OCI-LY1 (cell line): ENCODE measurements at regions not wholly inside any gene's neighbourhood (a gene's known extent, or its start where the extent isn't known, plus 50 kb on each side); places are given as distances from the start of the nearest gene placed in this dataset.

ENCODE experiments used
- H2AFZ ChIP-seq: fragments of 200-600 bp; sonication (generic), shearing (Covaris generic); 2 replicates; pipeline ENCODE4 v1.6.0; 2014; ENCODE audit warnings: antibody characterized with exemption, mild to moderate bottlenecking, low read length
- H3F3A ChIP-seq: fragments of 200-600 bp; sonication (generic), shearing (Covaris generic); 2 replicates; pipeline ENCODE4 v1.6.0; 2014; ENCODE audit warnings: mild to moderate bottlenecking, antibody characterized with exemption, low read length, moderate library complexity; ENCODE audit not compliant: insufficient read depth
- H3K27ac ChIP-seq: fragments of 200-600 bp; sonication (generic); 2 replicates; pipeline ENCODE4 v1.5.1; 2014; ENCODE audit warnings: low read length, mixed run types, mild to moderate bottlenecking, low read depth; ENCODE audit not compliant: poor library complexity, severe bottlenecking
- H3K27me3 ChIP-seq: fragments of 200-600 bp; sonication (generic); 2 replicates; pipeline ENCODE4 v1.6.0; 2014; ENCODE audit warnings: antibody characterized with exemption, mild to moderate bottlenecking, low read length, moderate library complexity; ENCODE audit not compliant: insufficient read depth
- H3K36me3 ChIP-seq: fragments of 200-600 bp; sonication (generic); 2 replicates; pipeline ENCODE4 v1.6.1; 2014; ENCODE audit warnings: mild to moderate bottlenecking, antibody characterized with exemption, low read length, moderate library complexity, mixed read lengths; ENCODE audit not compliant: insufficient read depth
- H3K4me1 ChIP-seq: fragments of 200-600 bp; sonication (generic); 2 replicates; pipeline ENCODE4 v1.5.1; 2014; ENCODE audit warnings: mild to moderate bottlenecking, low read length, moderate library complexity; ENCODE audit not compliant: insufficient read depth, severe bottlenecking
- H3K4me2 ChIP-seq: fragments of 200-600 bp; sonication (generic), shearing (Covaris generic); 2 replicates; pipeline ENCODE4 v1.6.1; 2014; ENCODE audit warnings: low read length
- H3K4me3 ChIP-seq: fragments of 200-600 bp; sonication (generic); 2 replicates; pipeline ENCODE4 v1.5.1; 2014; ENCODE audit warnings: low read length, low read depth, mild to moderate bottlenecking, mixed read lengths; ENCODE audit not compliant: poor library complexity, severe bottlenecking
- H3K79me2 ChIP-seq: fragments of 200-600 bp; shearing (Covaris generic); 2 replicates; pipeline ENCODE4 v1.6.1; 2016; ENCODE audit warnings: mixed run types, low read length, mixed read lengths; ENCODE audit not compliant: insufficient read depth
- H3K9ac ChIP-seq: fragments of 200-600 bp; sonication (generic), shearing (Covaris generic); 2 replicates; pipeline ENCODE4 v1.6.1; 2014; ENCODE audit warnings: mild to moderate bottlenecking, low read length, mixed read lengths
- H3K9me2 ChIP-seq: fragments of 200-600 bp; sonication (generic), shearing (Covaris generic); 2 replicates; pipeline ENCODE4 v1.6.1; 2014; ENCODE audit warnings: low read depth, mild to moderate bottlenecking, low read length, mixed read lengths
- H3K9me3 ChIP-seq: fragments of 200-600 bp; shearing (Covaris generic); 2 replicates; pipeline ENCODE4 v1.6.1; 2014; ENCODE audit warnings: low read length, mixed read lengths
- H4K20me1 ChIP-seq: fragments of 200-600 bp; sonication (generic), shearing (Covaris generic); 2 replicates; pipeline ENCODE4 v1.6.0; 2016; ENCODE audit warnings: mild to moderate bottlenecking, low read length; ENCODE audit not compliant: insufficient read depth
- EZH2 ChIP-seq: fragments of 200-600 bp; sonication (generic), shearing (Covaris generic); IDR thresholded peaks from 2 replicates; pipeline ENCODE4 v1.8.0; 2017; ENCODE audit warnings: borderline replicate concordance, mixed run types, mild to moderate bottlenecking, antibody characterized with exemption, low read length, moderate library complexity, mixed read lengths
- TF ChIP-seq, protein P1 (sequence below): fragments of 200-600 bp; sonication (generic), shearing (Covaris generic); IDR thresholded peaks from 2 replicates; pipeline ENCODE4 v1.5.1; 2017; ENCODE audit warnings: mild to moderate bottlenecking, antibody characterized with exemption, low read length, moderate library complexity, mixed read lengths

DNA sequence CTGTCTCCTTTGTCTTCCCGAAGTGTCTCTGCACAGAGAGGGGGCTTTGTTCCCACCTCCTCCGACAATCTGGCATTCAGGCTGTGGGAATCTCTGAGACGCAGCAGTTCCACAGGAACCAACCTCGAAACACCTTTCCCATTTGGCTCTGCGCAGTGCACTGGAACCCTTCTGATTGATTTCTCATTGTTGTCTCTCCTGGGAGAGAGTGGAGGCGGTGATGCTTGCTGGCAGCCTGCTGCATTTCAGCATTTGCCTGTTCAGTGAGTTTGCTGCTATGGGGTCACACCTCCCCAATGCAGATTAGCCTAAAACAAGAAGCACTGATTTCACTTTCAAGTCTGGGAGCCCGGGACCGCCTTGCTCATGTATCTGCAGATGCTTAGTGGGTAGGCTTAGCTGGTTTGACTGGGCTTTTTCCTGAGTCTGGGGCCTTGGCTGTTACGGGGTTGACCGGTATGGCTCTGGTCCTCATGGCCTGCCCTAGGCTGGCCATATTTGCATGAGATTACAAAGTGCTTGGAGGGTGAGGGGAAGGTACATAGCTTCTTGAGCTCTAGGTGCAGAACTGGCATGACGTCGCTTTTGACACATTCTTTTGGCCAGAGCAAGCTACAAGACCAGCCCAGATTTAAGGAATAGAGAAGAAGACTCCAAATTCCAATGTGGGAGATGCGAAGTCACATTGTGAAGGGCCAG lies 695.3 kb downstream of the PTPRU start:
- Histone ChIP-seq H3F3A (no peaks in the 10 kb centered on the region), H2AFZ (no peak overlapping the region), H3K36me3 (no peaks in the 10 kb centered on the region), H3K27me3 (no peaks in the 10 kb centered on the region), H3K27ac (no peak overlapping the region), H3K79me2 (no peaks in the 10 kb centered on the region), H3K9me2 (no peaks in the 10 kb centered on the region), H3K4me1 (no peaks in the 10 kb centered on the region), H4K20me1 (no peaks in the 10 kb centered on the region), H3K9ac (no peak overlapping the region), H3K4me3 (no peak overlapping the region), H3K4me2 (no peak overlapping the region), H3K9me3 (no peaks in the 10 kb centered on the region)
- TF ChIP-seq, protein P1, sequence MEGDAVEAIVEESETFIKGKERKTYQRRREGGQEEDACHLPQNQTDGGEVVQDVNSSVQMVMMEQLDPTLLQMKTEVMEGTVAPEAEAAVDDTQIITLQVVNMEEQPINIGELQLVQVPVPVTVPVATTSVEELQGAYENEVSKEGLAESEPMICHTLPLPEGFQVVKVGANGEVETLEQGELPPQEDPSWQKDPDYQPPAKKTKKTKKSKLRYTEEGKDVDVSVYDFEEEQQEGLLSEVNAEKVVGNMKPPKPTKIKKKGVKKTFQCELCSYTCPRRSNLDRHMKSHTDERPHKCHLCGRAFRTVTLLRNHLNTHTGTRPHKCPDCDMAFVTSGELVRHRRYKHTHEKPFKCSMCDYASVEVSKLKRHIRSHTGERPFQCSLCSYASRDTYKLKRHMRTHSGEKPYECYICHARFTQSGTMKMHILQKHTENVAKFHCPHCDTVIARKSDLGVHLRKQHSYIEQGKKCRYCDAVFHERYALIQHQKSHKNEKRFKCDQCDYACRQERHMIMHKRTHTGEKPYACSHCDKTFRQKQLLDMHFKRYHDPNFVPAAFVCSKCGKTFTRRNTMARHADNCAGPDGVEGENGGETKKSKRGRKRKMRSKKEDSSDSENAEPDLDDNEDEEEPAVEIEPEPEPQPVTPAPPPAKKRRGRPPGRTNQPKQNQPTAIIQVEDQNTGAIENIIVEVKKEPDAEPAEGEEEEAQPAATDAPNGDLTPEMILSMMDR: no peak
- no peak for TF ChIP-seq EZH2

DNA sequence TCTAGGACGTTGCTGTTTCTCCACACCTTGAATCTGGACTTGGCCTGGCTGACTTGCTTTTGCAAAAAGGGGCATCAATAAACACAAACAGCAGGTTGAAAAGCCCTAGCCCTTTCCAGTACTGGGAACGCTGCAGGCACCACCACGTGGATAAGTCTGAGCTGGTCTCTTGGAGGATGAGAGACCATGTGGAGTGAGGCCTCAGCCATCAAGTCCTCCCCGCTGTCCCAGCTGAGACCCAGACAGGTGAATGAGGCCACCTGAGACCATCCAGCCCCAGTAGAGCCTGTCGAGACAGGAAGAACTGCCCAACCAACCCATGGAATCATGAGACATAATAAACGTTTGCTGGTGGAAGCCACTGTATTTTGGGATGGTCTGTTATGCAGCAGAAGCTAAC lies 688.7 kb downstream of the PTPRU start:
- no peaks in the 10 kb centered on the region for H3K79me2 ChIP-seq
- H3K4me2 ChIP-seq: no peak overlapping the region
- H3K36me3 ChIP-seq: no peaks in the 10 kb centered on the region
- no peaks in the 10 kb centered on the region for H3K4me1 ChIP-seq
- H3K4me3 ChIP-seq: no peak overlapping the region
- H3K9me3 ChIP-seq: no peaks in the 10 kb centered on the region
- H3K9ac ChIP-seq: no peak overlapping the region
- no peak overlapping the region for H3K27ac ChIP-seq
- H3K27me3 ChIP-seq: no peaks in the 10 kb centered on the region
- H3F3A ChIP-seq: no peaks in the 10 kb centered on the region
- no peaks in the 10 kb centered on the region for H3K9me2 ChIP-seq
- no peaks in the 10 kb centered on the region for H4K20me1 ChIP-seq
- no peak overlapping the region for H2AFZ ChIP-seq
- TF ChIP-seq EZH2: no peak
- TF ChIP-seq, protein P1: no peak

DNA sequence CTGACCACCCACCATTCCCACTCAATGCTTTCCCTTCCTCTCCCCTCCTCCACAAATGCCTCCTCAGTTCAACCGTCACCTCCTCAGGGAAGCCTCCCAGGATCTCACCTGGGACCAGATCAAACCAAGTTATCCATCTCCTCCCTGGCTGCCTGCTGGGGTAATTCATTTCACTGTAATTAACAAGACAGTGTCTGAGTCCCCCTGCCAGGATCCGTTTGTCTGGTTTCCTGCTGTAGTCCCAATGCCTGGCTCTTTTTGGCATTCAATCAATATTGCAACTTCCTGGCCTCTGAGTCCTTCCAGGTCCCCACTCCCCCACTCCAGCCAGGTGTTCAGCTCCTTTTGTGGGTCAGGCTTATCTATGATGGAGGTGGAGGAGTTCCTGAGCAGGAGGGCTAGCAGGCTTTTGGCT lies 687.7 kb downstream of the PTPRU start:
- H4K20me1 ChIP-seq: no peaks in the 10 kb centered on the region
- H3K27ac ChIP-seq: no peak overlapping the region

More for the DNA sequence above, 687.7 kb downstream of the PTPRU start:
- H3K9me2 ChIP-seq: no peaks in the 10 kb centered on the region
- H3K4me2 ChIP-seq: no peak overlapping the region
- no peaks in the 10 kb centered on the region for H3K27me3 ChIP-seq
- H2AFZ ChIP-seq: no peak overlapping the region
- no peaks in the 10 kb centered on the region for H3F3A ChIP-seq
- H3K36me3 ChIP-seq: no peaks in the 10 kb centered on the region
- H3K4me3 ChIP-seq: no peak overlapping the region
- TF ChIP-seq EZH2: no peak
- TF ChIP-seq, protein P1: no peak
- no peaks in the 10 kb centered on the region for H3K9me3 ChIP-seq
- H3K79me2 ChIP-seq: no peaks in the 10 kb centered on the region
- no peaks in the 10 kb centered on the region for H3K4me1 ChIP-seq
- H3K9ac ChIP-seq: no peak overlapping the region
